ENCODE measurements at regions not wholly inside any gene's neighbourhood (a gene's known extent, or its start where the extent isn't known, plus 50 kb on each side); places are given as distances from the start of the nearest gene placed in this dataset.

DNA sequence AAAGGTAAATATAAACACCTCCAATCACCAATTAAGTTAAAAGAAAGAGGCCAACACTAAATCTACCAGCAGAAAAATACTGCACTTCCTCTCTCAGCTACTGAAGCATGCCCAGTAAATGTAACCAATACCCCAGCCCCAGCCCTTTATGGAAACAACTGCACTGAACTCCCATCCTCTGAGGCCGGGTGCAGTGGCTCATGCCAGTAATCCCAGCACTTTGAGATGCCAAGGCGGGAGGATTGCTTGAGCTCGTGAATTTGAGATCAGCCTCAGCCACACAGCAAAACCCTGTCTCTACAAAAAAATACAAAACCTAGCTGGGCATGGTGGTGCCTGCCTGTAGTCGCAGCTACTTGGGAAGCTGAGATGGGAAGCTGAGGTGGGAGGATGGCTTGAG, 221.6 kb upstream of the SOX21 start:
- H3K4me3 ChIP-seq (ENCODE audit: low read depth, low read length), result no peak overlapping the region
- TF ChIP-seq, protein P1, sequence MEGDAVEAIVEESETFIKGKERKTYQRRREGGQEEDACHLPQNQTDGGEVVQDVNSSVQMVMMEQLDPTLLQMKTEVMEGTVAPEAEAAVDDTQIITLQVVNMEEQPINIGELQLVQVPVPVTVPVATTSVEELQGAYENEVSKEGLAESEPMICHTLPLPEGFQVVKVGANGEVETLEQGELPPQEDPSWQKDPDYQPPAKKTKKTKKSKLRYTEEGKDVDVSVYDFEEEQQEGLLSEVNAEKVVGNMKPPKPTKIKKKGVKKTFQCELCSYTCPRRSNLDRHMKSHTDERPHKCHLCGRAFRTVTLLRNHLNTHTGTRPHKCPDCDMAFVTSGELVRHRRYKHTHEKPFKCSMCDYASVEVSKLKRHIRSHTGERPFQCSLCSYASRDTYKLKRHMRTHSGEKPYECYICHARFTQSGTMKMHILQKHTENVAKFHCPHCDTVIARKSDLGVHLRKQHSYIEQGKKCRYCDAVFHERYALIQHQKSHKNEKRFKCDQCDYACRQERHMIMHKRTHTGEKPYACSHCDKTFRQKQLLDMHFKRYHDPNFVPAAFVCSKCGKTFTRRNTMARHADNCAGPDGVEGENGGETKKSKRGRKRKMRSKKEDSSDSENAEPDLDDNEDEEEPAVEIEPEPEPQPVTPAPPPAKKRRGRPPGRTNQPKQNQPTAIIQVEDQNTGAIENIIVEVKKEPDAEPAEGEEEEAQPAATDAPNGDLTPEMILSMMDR (IDR thresholded peaks at IDR 0.05; ENCODE audit: insufficient read depth, low read depth, low read length), result no peak
- DNase-seq (ENCODE audit: low read depth), result no peak

DNA sequence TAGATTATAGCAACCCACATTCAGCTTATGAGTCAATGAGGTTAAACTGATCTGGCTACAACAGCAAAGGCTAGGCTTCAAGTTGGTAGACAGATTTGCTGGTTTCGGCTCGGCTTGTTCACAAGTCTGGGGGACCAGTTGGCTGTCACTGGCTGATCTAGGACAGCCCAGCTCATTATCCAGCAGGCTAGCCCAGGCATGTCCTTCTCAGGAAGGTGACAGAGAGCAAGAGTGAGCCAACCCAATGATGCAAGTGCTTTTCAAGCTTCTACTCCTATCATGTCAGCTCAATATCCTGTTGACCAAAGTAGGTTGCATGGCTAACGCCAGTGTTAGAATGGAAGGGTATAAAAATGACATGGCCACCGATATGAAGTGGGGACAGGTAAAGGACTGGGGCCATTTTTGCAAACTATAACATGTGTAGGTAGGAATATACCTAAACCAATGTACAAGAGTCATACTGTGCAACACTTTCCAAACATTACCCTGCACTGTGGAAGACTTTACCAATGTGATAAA, 220.9 kb upstream of the SOX21 start:
- TF ChIP-seq, protein P1 (IDR thresholded peaks at IDR 0.05; ENCODE audit: insufficient read depth, low read depth, low read length), result no peak
- no peak for DNase-seq (ENCODE audit: low read depth)
- H3K4me3 ChIP-seq (ENCODE audit: low read depth, low read length), result no peak overlapping the region

DNA sequence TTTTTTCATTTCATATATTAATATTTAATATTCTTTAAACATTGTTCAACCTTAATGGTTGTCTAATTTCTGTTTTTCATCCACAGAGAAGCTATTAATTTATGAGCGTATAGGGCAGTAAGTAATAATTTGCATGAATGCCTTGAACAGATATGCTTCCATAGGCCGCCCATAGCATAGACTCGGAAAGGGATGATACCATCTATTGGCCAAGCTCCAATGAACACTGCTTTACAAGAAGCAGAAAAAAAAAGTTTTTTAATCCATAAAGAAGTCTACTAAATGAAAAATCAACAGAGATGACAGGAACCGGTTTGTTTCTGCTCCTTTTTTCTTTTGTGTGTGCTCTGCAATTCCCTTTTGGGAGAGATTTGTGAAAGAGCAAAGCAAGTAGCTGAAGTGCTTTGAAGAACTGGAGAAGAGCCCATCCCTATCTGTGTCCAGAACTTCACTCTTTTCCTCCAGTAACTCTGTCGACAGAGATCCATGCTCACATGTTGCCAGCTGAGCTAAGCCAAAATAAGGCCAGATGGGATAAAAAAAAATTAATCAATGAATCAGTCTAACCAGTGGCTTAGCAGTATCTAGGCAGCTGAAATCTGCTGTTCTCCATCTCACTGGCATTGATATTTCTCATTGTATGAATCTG, 215.9 kb upstream of the SOX21 start:
- H3K4me3 ChIP-seq (ENCODE audit: low read depth, low read length), result no peak overlapping the region
- TF ChIP-seq, protein P1 (IDR thresholded peaks at IDR 0.05; ENCODE audit: insufficient read depth, low read depth, low read length), result no peak
- no peak for DNase-seq (ENCODE audit: low read depth)

DNA sequence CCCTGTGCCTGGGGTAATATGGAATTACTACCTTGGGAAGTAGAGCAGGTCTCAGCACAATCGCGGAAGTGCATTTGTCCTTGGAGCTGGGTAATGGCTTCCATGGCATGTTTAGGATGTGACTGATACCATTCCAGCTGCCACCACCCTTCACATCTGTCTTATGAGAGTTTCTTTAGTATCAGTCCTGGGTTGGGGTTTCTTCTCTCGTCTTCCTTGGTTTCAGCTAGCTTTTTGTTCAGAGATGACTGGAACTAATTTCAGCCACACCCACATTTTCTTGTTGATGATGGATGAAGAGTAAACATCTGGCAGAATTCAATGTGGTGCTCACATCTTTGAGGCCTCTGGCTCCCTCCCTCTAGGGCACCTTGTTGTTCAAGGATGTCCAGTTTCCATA, 212.9 kb upstream of the SOX21 start:
- no peak overlapping the region for H3K4me3 ChIP-seq (ENCODE audit: low read depth, low read length)
- TF ChIP-seq, protein P1 (IDR thresholded peaks at IDR 0.05; ENCODE audit: insufficient read depth, low read depth, low read length), result no peak
- DNase-seq (ENCODE audit: low read depth), result no peak

DNA sequence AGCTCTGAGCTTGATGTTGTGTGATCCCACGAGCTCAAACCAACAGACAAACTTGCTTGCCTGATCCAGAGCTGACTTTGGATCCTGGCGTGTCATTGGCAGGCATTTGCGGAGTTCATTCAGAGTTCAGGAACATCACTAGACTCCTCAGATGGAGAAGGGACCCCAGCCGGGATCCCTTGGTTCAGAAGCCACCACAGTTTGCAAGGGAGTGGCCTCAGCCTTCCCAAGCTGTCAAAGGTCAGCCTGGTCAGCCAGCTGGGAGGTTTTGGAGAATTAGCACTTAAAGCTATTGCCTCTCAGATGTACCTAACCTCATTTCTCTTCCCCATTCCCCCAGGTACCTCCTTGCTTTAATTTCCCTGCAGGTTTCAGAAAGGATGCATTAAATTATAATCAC, 208.8 kb upstream of the SOX21 start:
- TF ChIP-seq, protein P1 (IDR thresholded peaks at IDR 0.05; ENCODE audit: insufficient read depth, low read depth, low read length), result no peak
- no peak for DNase-seq (ENCODE audit: low read depth)

DNA sequence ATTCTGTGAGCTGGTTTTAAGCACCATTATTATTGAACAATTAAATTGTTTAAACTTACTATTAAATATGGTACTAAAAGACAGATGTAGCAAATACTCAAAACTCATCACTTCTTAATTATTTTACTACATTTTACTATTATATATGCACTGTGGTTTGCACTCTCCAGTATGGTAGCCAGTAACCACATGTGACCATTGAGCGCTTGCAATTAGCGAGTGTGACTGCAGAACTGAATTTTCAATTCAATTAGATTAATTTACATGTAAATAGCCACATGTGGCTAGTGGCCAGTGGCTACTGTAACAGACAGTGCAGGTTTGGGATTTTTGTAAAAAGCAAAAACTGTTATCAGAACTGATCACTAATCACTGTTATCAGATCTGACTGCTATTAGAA, 208.2 kb upstream of the SOX21 start:
- TF ChIP-seq, protein P1 (IDR thresholded peaks at IDR 0.05; ENCODE audit: insufficient read depth, low read depth, low read length), result no peak
- no peak overlapping the region for H3K4me3 ChIP-seq (ENCODE audit: low read depth, low read length)
- DNase-seq (ENCODE audit: low read depth), result no peak

More for the DNA sequence above, 208.8 kb upstream of the SOX21 start:
- H3K4me3 ChIP-seq (ENCODE audit: low read depth, low read length), result no peak overlapping the region

DNA sequence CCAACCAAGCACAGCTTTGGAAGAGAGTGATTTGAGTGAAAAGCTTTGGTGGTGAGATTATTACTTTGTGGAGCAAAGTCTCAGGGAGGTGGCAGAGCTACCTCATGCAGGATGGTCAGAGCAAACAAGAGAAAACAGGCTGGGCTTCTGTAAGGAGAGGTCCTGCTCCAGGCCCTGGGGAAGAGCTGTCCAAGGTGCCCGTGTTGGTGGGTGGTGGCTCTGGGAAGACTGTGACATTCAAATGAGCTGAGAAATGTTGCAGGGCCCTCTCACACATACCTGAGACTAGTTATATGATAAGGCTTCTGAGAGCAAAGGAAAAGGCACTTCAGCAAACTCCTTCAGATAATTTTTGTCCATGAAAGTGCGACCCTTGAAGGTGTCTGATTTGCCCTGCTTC, 205.5 kb upstream of the SOX21 start:
- TF ChIP-seq, protein P1 (IDR thresholded peaks at IDR 0.05; ENCODE audit: insufficient read depth, low read depth, low read length), result no peak
- no peak overlapping the region for H3K4me3 ChIP-seq (ENCODE audit: low read depth, low read length)
- no peak for DNase-seq (ENCODE audit: low read depth)

Data from fibroblast of villous mesenchyme (primary cell).